Spinal cord (tissue), 9 donors: ENCODE measurements at regions not wholly inside any gene's neighbourhood (a gene's known extent, or its start where the extent isn't known, plus 50 kb on each side); places are given as distances from the start of the nearest gene placed in this dataset.
A peak's percentile ranks its signal among the peaks of the same experiment; 100 is the strongest.

ENCODE experiments used
- DNase-seq, 6 donors: peaks; one replicate each; pipeline versions ENCODE4 v3.0.0 to v3.0.0-alpha.2; 2013 to 2015; ENCODE audit warnings: low spot score in 6 of 6, low read depth in 4 of 6
- H3K27ac ChIP-seq: one replicate; pipeline ENCODE4 v1.5.1; 2013; ENCODE audit warnings: low read depth, low read length, control low read depth
- H3K27me3 ChIP-seq: one replicate; pipeline ENCODE4 v1.6.1; 2013; ENCODE audit warnings: low read length; ENCODE audit not compliant: control insufficient read depth, insufficient read depth
- H3K36me3 ChIP-seq: one replicate; pipeline ENCODE4 v1.6.1; 2013; ENCODE audit warnings: low read length; ENCODE audit not compliant: control insufficient read depth, insufficient read depth
- H3K4me1 ChIP-seq: one replicate; pipeline ENCODE4 v1.6.1; 2013; ENCODE audit warnings: low read length; ENCODE audit not compliant: control insufficient read depth, insufficient read depth
- H3K4me3 ChIP-seq: one replicate; pipeline ENCODE4 v1.5.1; 2013; ENCODE audit warnings: low read depth, low read length, control low read depth
- H3K9me3 ChIP-seq: one replicate; pipeline ENCODE4 v1.6.1; 2013; ENCODE audit warnings: low read length; ENCODE audit not compliant: control insufficient read depth, insufficient read depth
- WGBS: methylation state at CpG from one replicate; pipeline ENCODE4 v1.1.5; 2013; ENCODE audit warnings: missing lambda C conversion rate; ENCODE audit not compliant: insufficient coverage; 5-methylcytosine and 5-hydroxymethylcytosine counted together
- donor health status: healthy.

- Histone ChIP-seq H3K4me1 (no peaks in the 10 kb centered on the region), H3K27ac (no peak overlapping the region), H3K27me3 (no peaks in the 10 kb centered on the region), H3K36me3 (no peaks in the 10 kb centered on the region), H3K4me3 (no peak overlapping the region), H3K9me3 (no peaks in the 10 kb centered on the region)
- DNase-seq = no peak
- no CpG with 5 or more reads among the region's 3 CpGs for WGBS
Observed at GRCh38 chr3:31410411-31410810, 122.3 kb upstream of the STT3B start.

- H3K4me3 ChIP-seq = no peak overlapping the region
- 100% methylated on average over 1 of the region's 1 CpG for WGBS
- H3K9me3 ChIP-seq = no peaks in the 10 kb centered on the region
- H3K27me3 ChIP-seq = no peaks in the 10 kb centered on the region
- H3K27ac ChIP-seq = no peak overlapping the region
- H3K36me3 ChIP-seq = no peaks in the 10 kb centered on the region
- H3K4me1 ChIP-seq = no peaks in the 10 kb centered on the region
- DNase-seq = no peak
Observed at GRCh38 chr3:31412832-31413231, 119.9 kb upstream of the STT3B start.

GRCh38 chr3:31413515-31413914 is 119.2 kb upstream of the STT3B start:
- no peaks in the 10 kb centered on the region for H3K27me3 ChIP-seq
- no peak overlapping the region for H3K27ac ChIP-seq
- no peaks in the 10 kb centered on the region for H3K9me3 ChIP-seq
- DNase-seq = no peak
- H3K4me1 ChIP-seq = no peaks in the 10 kb centered on the region
- H3K4me3 ChIP-seq = no peak overlapping the region
- H3K36me3 ChIP-seq = no peaks in the 10 kb centered on the region

GRCh38 chr3:31416980-31417379 is 115.7 kb upstream of the STT3B start:
- Histone ChIP-seq H3K4me3 (no peak overlapping the region), H3K4me1 (no peaks in the 10 kb centered on the region), H3K36me3 (no peaks in the 10 kb centered on the region), H3K27me3 (no peaks in the 10 kb centered on the region), H3K9me3 (no peaks in the 10 kb centered on the region), H3K27ac (no peak overlapping the region)
- no CpG with 5 or more reads among the region's 4 CpGs for WGBS
- DNase-seq = no peak

- H3K4me3 ChIP-seq = no peak overlapping the region
- no peaks in the 10 kb centered on the region for H3K4me1 ChIP-seq
- H3K9me3 ChIP-seq = no peaks in the 10 kb centered on the region
- H3K27ac ChIP-seq = no peak overlapping the region
- H3K36me3 ChIP-seq = no peaks in the 10 kb centered on the region
- DNase-seq = no peak
- H3K27me3 ChIP-seq = no peaks in the 10 kb centered on the region
- no CpG with 5 or more reads among the region's 1 CpG for WGBS
Observed at GRCh38 chr3:31417486-31417885, 115.2 kb upstream of the STT3B start.

GRCh38 chr3:31420311-31420710 is 112.4 kb upstream of the STT3B start:
- DNase-seq = no peak
- Histone ChIP-seq H3K27me3 (no peaks in the 10 kb centered on the region), H3K4me1 (no peaks in the 10 kb centered on the region), H3K9me3 (no peaks in the 10 kb centered on the region), H3K27ac (no peak overlapping the region), H3K4me3 (no peak overlapping the region), H3K36me3 (no peaks in the 10 kb centered on the region)
- 60% methylated on average over 1 of the region's 4 CpGs for WGBS

GRCh38 chr3:31421314-31422048 is 111.2 kb upstream of the STT3B start:
- Histone ChIP-seq H3K27ac (no peak overlapping the region), H3K4me3 (no peak overlapping the region)
- 89% methylated on average over 1 of the region's 2 CpGs for WGBS

GRCh38 chr3:31422237-31422636 is 110.5 kb upstream of the STT3B start:
- no peak for DNase-seq
- Histone ChIP-seq H3K9me3 (no peaks in the 10 kb centered on the region), H3K4me3 (no peak overlapping the region), H3K27ac (no peak overlapping the region), H3K27me3 (no peaks in the 10 kb centered on the region), H3K36me3 (no peaks in the 10 kb centered on the region), H3K4me1 (no peaks in the 10 kb centered on the region)
- no CpG with 5 or more reads among the region's 1 CpG for WGBS

More at GRCh38 chr3:31421314-31422048, 111.2 kb upstream of the STT3B start:
- H3K9me3 ChIP-seq = no peaks in the 10 kb centered on the region
- DNase-seq = no peak
- H3K36me3 ChIP-seq = no peaks in the 10 kb centered on the region
- H3K4me1 ChIP-seq = no peaks in the 10 kb centered on the region
- no peaks in the 10 kb centered on the region for H3K27me3 ChIP-seq

- no peak overlapping the region for H3K27ac ChIP-seq
- peak in 2 of 6 donors; percentile 14 to 40 for DNase-seq
- no peaks in the 10 kb centered on the region for H3K36me3 ChIP-seq
- 80% methylated on average over 1 of the region's 2 CpGs for WGBS
- H3K4me1 ChIP-seq = no peaks in the 10 kb centered on the region
- H3K27me3 ChIP-seq = no peaks in the 10 kb centered on the region
- H3K4me3 ChIP-seq = no peak overlapping the region
- H3K9me3 ChIP-seq = no peaks in the 10 kb centered on the region
Observed at GRCh38 chr3:31423482-31423881, 109.2 kb upstream of the STT3B start.

- no peak overlapping the region for H3K4me3 ChIP-seq
- H3K4me1 ChIP-seq = no peaks in the 10 kb centered on the region
- no peaks in the 10 kb centered on the region for H3K36me3 ChIP-seq
- H3K9me3 ChIP-seq = no peaks in the 10 kb centered on the region
- no peak overlapping the region for H3K27ac ChIP-seq
- no peaks in the 10 kb centered on the region for H3K27me3 ChIP-seq
- DNase-seq = no peak
Observed at GRCh38 chr3:31425401-31425800, 107.3 kb upstream of the STT3B start.
